Pancreas (tissue), 10 donors: ENCODE measurements at regions not wholly inside any gene's neighbourhood (a gene's known extent, or its start where the extent isn't known, plus 50 kb on each side); places are given as distances from the start of the nearest gene placed in this dataset.

ENCODE experiments used
- ATAC-seq, 4 donors: fragments of 200-7000 bp; cut with Tn5 transposase; one replicate each; pipeline versions ENCODE4 v1.8.0 to v1.9.1; 2020; ENCODE audit warnings: mild to moderate bottlenecking in 4 of 4, moderate library complexity in 4 of 4
- DNase-seq, 6 donors: peaks; one replicate each; pipeline ENCODE4 v3.0.0-alpha.2; 2020
- FAIRE-seq: peaks from 2 replicates; lab custom pipeline; 2012; peaks lifted over from hg19 to GRCh38; lab: Jason Lieb, UNC
- H3K27ac ChIP-seq, 4 donors: fragments of 200-600 bp; sonication (generic); 1 replicate in 3 of 4; 2 replicates in 1 of 4; pipeline versions ENCODE4 v1.5.0 to v1.8.0; 2020
- H3K27me3 ChIP-seq, 4 donors: fragments of 200-600 bp; one replicate each; pipeline ENCODE4 v1.8.0; 2021
- H3K36me3 ChIP-seq, 3 donors: fragments of 200-600 bp; sonication (generic) in 1 of 3; one replicate each; pipeline versions ENCODE4 v1.5.0 to v1.8.0; 2020 to 2021
- H3K4me1 ChIP-seq, 3 donors: fragments of 200-600 bp; one replicate each; pipeline ENCODE4 v1.8.0; 2021
- H3K4me3 ChIP-seq, 4 donors: fragments of 200-600 bp; sonication (generic) in 2 of 4; one replicate each; pipeline versions ENCODE4 v1.5.0 to v1.8.0; 2020 to 2021
- H3K9me3 ChIP-seq, 4 donors: fragments of 200-600 bp; one replicate each; pipeline ENCODE4 v1.8.0; 2021
- CTCF ChIP-seq, 4 donors: fragments of 200-600 bp; sonication (generic) in 3 of 4; IDR thresholded peaks; one replicate each; pipeline versions ENCODE4 v1.5.0 to v1.8.0; 2021; ENCODE audit warnings: antibody characterized with exemption in 4 of 4
- WGBS, 2 donors: extraction: QIAGEN DNeasy Blood & Tissue Kit; methylation state at CpG; one replicate each; pipeline ENCODE4 v1.1.7; 2013; 5-methylcytosine and 5-hydroxymethylcytosine counted together
- intact Hi-C, 3 donors: fragments of 100-400 bp; cut with DNase I; formaldehyde crosslinking; loops; one replicate each; pipeline versions ENCODE4 v1.11.1 to v1.14.2; 2022
- donor health status: healthy with polysubstance abuse.
- donor health status: DM: no; HTN: no; CAD: no; lungs with moderate emphysema.
- donor health status: DM: no; HTN: no; CAD: no.
- donor health status: control.
- donor health status: control.
- donor health status: Bipolar disorder and iron deficiency.
- donor health status: DM: yes; HTN: yes; CAD: no.
- donor health status: DM: no; HTN: no; CAD: no.
- donor health status: DM: no; HTN: no; CAD: no.
- donor health status: DM: yes; HTN: yes; CAD: no.

GRCh38 chr10:129415215-129416140 lies 51.6 kb upstream of the MGMT start:
- ATAC-seq (no peak), FAIRE-seq (no peak), DNase-seq (no peak)
- Histone ChIP-seq H3K27me3 (peaks cover 0 to 5% (median 0%) of the 10 kb centered on the region in 4 donors), H3K4me1 (no peaks in the 10 kb centered on the region), H3K36me3 (no peaks in the 10 kb centered on the region), H3K27ac (no peak overlapping the region), H3K4me3 (no peak overlapping the region), H3K9me3 (no peaks in the 10 kb centered on the region)
- TF ChIP-seq CTCF (IDR thresholded peaks at IDR 0.05), result no peak
- 52% methylated on average over 31 of the region's 31 CpGs for WGBS, 2 donors
- intact Hi-C loops, result no loop called here

GRCh38 chr10:129416155-129416554 lies 50.9 kb upstream of the MGMT start:
- TF ChIP-seq CTCF (IDR thresholded peaks at IDR 0.05), result no peak
- 67 to 77% methylated on average over 8 of the region's 8 CpGs for WGBS, 2 donors
- no peak overlapping the region for H3K27ac ChIP-seq
- no peaks in the 10 kb centered on the region for H3K4me1 ChIP-seq
- no peak for FAIRE-seq
- no peak overlapping the region for H3K4me3 ChIP-seq
- no peaks in the 10 kb centered on the region for H3K36me3 ChIP-seq
- intact Hi-C loops, result no loop called here
- H3K9me3 ChIP-seq, result no peaks in the 10 kb centered on the region
- ATAC-seq, result no peak
- no peak for DNase-seq
- peaks cover 0 to 5% (median 0%) of the 10 kb centered on the region in 4 donors for H3K27me3 ChIP-seq

- no peak for TF ChIP-seq CTCF (IDR thresholded peaks at IDR 0.05)
- DNase-seq (no peak), FAIRE-seq (no peak), ATAC-seq (no peak)
- H3K36me3 ChIP-seq, result no peaks in the 10 kb centered on the region
- WGBS, 2 donors, result 59 to 63% methylated on average over 14 of the region's 14 CpGs
- intact Hi-C loops, result no loop called here
- H3K4me1 ChIP-seq, result no peaks in the 10 kb centered on the region
- H3K9me3 ChIP-seq, result no peaks in the 10 kb centered on the region
- H3K4me3 ChIP-seq, result no peak overlapping the region
- peaks cover 0 to 5% (median 0%) of the 10 kb centered on the region in 4 donors for H3K27me3 ChIP-seq
- H3K27ac ChIP-seq, result no peak overlapping the region
These were observed 49.9 kb upstream of the MGMT start for GRCh38 chr10:129416956-129417765.
